Activated gamma-delta T cell (primary cell): ENCODE measurements at regions not wholly inside any gene's neighbourhood (a gene's known extent, or its start where the extent isn't known, plus 50 kb on each side); places are given as distances from the start of the nearest gene placed in this dataset.

Source experiments
- DNase-seq: peaks from one replicate; lab custom pipeline; 2025; lab: John Stamatoyannopoulos, UW

- no peak for DNase-seq
Measured at GRCh38 chr17:77307479-77308198, 166.9 kb downstream of the SEC14L1 start.

GRCh38 chr17:77308861-77309726 lies 168.3 kb downstream of the SEC14L1 start:
- no peak for DNase-seq

GRCh38 chr17:77310336-77310735 lies 169.6 kb downstream of the SEC14L1 start:
- no peak for DNase-seq

- DNase-seq: no peak
Measured at GRCh38 chr17:77311371-77311981, 170.7 kb downstream of the SEC14L1 start.

DNA sequence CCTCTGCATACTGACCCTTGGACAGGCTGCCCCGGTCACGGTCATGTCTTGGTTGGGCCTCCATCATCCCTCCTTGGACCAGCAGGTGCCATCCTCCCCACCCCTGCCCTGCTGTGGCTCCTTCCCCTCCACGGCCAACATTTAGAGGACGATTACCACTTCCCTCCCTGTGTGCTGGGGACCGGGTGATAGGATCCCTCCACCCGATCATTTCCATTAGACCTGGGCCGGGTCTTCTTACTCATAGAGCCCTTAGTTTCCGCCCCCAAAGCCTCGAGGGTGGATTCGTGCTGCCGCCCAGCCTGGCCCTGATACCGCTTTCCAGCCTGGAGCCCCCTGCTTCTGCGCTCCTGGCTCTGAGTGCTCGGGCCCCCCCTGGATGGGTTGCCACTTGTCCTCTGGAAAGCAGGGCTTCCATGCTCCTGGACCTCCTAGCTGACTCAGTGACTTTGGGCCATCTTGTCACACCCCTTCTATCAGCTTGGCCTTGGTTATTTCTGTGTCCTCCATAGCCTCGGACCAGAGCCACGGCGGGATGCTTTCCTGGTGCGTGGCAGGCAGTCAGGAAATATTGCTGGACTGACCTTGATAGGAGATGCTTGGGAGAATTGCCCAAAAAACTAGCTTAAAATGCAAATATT lies 171.4 kb downstream of the SEC14L1 start:
- no peak for DNase-seq

- DNase-seq: no peak
Measured at GRCh38 chr17:77312786-77313599, 172.2 kb downstream of the SEC14L1 start.

DNA sequence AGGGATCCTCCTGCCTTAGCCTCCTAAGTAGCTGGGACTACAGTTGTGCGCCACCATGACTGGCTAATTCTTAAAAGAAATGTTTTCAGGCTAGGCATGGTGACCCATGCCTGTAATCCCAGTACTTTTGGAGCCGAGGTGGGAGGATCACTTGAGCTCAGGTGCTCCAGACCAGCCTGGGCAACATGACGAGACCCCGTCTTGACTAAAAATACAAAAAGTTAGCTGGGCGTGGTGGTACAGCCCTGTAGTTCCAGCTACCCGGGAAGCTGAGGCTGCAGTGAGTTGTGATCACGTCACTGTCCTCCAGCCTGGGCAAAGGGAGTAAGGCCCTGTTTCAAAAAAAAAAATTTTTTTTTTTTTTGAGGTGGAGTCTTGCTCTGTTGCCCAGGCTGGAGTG lies 173.1 kb downstream of the SEC14L1 start:
- no peak for DNase-seq

GRCh38 chr17:77314601-77315000 lies 173.8 kb downstream of the SEC14L1 start:
- no peak for DNase-seq

DNA sequence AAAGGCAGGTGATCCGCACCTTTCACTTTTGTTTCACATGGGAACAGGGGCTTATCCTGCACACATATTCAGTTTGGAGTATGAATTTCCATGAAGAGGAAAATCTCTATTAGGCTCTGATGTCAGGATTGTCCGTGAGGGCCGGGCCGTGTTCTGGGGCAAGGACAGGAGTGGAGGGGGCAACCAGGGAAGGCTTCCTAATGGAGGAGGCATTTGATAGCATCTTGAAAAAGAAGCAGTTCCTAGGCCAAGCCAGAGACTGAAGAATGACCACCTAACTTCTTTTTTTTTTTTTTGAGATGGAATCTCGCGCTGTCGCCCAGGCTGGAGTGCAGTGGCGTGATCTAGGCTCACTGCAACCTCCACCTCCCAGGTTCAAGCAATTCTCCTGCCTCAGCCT lies 174.2 kb downstream of the SEC14L1 start:
- DNase-seq: no peak

DNA sequence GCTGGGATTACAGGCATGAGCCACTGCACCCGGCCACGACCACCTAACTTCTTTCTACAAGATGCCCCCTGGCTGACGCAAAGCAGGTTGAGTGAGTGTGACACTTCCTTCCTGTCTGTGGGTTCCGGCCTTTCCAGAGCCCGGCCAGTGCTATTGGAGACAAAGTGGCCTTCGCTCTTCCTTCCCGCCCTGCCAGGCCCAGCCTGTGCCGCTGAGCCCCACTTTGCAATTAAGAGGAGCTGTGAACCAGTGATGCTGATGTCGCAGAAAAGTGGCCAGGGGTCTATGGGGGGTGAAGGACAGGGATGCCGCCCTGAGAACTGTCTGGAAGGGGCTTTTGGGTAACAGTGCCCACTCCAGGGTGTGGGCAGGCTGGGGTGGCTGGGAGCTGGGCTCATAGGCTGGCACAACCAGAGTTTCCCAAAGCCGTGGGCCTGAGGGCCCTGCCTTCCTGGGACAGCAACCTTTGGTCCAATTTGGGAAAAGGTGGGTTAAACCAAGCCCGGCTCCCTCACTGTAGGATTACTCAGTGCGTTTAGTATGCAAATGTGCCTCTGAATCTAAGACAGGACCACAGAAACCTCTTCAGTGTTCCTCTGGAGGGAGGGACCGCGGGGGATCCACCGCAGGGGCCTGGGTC lies 174.9 kb downstream of the SEC14L1 start:
- no peak for DNase-seq

DNA sequence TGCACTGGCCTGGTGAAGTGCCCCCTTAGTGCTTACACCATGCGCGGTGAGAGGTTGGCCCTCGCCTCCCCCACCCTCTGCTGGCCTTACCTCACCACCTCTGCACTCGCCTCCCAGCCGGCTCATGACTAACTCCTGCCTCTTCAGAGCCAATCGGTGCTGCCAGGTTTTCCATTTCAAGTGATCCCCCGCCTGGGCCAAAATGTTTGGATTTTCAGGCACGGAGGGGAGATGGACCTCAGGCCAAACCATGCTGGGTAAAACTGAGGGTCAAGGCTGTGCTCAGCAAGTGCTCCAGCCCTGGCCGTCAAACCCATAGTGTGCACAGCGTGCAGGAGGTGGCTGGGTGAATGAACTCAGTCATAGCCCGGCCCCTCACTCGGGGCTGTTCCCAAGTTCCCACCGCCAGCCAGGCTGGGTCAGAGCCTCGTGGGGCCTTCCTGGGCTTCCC lies 175.4 kb downstream of the SEC14L1 start:
- DNase-seq: no peak

DNA sequence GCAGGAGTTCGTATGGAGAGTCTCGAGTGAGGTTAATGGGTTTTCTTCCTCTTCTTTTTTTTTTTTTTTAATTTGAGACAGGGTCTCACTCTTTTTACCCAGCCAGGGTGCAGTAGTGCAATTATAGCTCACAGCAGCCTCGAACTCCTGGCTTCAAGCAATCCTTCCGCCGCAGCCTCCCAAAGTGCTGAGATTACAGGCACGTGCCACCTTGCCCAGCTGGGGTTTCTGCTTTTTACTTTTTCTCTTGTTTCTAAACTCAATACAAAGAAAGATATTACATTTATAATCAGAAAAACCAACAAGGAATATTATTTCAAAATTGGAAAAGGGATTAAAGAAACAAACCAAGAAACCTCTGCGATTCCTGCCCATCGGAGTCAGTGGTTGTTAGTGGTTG lies 175.9 kb downstream of the SEC14L1 start:
- no peak for DNase-seq

DNA sequence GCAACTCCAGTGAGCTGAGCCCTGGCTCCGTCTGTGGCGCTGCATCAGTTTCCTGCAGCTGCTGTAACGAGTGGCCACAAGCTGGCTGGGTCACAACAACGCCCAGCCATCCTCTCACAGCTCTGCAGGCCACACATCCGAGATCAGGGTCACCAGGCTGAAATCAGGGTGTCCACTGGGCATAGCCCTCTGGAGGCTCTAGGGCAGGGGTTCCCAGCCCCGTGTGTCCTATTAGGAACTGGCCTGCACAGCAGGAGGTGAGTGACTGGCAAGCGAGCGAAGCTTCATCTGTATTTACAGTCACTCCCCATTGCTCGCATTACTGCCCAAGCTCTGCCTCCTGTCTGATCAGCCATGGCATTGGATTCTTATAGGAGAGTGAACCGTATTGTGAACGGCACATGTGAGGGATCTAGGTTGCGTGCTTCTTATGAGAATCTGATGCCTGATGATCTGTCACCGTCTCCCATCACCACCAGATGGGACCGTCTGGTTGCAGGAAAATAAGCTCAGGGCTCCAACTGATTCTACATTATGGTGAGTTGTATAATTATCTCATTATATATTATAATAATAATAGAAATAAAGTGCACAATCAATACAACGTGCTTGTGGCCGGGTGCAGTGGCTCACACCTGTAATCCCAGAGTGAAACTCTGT lies 176.5 kb downstream of the SEC14L1 start:
- no peak for DNase-seq

GRCh38 chr17:77318021-77318420 lies 177.3 kb downstream of the SEC14L1 start:
- no peak for DNase-seq

DNA sequence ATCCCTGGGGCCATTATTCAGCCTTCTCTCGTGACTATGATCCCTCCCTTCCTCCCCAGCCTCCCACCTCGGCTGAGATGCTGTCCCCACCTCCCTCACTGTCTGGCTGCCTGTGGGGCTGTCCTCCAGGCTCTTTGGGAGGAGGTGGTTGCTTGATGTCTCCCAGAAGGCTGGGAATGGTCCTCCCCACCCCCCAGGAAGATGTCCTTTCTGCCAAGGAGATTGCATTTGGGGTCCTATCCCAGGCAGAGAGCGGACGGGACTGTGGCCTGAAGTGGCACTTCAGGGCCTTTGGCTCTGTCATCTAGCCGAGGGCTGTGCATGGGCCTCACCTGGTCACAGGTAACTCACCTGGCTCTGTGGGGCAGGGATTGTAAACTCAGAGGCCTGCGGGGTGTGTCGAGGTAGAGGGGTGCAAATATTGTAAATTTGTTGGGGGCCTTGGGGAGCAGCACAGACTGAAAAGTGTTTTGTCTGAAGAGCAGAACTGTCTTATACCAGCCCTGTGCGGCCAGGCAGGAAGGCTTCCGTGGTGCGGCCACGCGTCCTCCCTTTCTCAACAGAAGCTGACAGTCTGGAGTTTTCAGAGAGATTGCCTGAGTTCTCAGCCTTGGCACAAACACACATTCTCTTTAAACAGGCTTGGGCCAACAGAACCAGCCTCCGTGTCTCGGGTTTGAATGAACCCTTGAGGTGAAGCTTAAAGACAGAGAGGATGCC lies 177.9 kb downstream of the SEC14L1 start:
- no peak for DNase-seq

DNA sequence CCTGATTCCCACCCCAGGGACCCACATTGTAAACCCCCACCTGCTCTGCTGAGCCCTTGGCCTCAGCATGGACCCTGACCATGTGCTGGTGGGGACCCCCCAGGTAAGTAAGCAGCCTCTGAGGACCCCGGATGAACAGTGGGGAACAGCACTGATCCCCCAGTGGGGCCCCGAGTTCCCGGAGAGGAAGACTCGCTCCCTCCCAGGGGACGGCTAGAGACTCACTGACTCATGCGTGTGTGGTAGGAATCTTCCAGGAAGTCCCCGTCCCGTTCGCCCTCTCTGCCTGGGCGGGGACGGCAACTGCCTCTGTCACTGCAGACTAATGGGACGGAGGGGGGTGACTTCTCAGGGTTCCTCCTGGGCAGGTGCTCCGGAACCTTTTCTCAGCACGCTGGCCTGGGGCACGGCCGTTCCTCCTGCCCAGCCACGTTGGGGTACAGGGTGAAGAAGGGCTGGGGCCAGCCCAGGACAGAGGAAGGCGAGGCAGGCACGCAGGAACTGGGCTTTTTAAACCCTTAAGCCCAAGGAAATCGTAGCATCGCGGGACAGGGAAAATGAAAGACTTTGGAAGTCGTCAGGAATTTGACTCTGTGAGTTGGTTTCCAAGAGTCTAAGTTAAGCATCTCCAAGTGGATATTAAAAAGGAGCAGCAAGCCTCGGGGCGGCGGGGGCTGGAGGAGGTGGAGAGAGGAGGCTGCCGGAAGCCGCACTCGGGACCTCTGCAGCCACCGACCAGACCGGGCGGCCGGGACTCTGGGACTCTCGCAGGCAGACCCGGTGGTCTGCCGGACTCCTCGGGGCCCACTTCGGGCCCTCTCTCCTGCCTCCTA lies 178.7 kb downstream of the SEC14L1 start:
- DNase-seq: no peak

DNA sequence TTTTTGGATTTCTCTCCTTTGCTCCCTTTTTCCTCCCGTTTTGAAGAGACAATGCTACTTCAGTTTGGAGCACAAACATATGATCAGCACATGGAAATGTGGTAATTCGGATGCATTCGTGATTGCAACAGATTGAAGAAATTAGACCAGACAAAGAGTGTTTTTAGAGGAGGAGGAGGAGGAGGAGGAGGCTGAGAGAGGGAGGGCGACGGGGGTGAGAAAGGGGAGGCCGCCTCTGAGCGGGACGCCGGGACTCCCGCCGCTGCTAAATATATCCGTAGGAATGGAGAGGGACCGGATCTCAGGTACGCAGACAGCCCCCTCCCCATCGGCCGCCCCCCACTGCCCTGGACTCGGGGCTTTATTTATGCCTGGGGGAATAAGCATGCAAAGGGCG lies 179.3 kb downstream of the SEC14L1 start:
- DNase-seq: no peak

DNA sequence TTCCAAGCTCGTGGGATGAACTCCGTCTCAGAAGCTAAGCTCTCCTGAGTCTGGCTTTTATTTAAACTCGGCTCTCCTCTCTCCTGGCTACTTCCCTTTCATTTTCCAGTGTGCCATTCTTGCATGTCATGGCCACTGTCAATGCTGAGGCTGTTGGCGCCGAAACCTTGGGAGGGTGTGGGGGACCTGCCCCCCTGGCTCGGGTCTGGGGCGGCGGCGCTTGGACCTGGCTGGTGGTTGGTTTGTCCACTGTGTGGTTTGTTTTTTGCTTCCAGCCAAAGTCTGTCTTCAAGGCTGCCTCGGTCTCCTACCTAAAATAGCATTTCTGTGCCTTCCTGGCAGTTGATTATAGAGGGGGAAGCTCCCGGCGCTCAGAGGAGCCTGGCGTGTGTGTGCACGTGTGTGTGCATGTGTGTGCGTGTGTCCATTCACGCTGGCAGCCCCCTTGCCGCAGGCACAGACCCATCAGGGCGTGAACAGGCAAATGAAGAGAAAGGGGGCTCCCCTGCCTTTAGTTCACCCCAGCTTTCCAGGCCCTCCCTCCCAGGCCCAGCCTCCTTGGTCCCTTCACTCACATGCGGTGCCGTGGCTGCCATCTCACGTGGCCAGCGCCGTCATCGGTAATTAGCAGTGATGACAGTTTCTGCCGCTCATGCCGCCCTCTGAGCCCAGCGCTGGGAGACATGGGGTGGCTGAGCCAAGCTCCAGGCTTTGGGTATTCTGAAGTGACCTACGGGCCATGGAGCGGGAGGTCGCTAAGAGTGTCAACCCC lies 179.9 kb downstream of the SEC14L1 start:
- no peak for DNase-seq
